Muscle layer of colon (tissue), 2 donors: ENCODE measurements at regions not wholly inside any gene's neighbourhood (a gene's known extent, or its start where the extent isn't known, plus 50 kb on each side); places are given as distances from the start of the nearest gene placed in this dataset.
"Not testable (repeated sequence)": the region's sequence is repeated elsewhere in the genome, so short reads cannot be mapped to it uniquely, and the experiment has no call there.

Source experiments
- H3K27ac ChIP-seq: one replicate; pipeline ENCODE4 v1.7.0; 2013; ENCODE audit warnings: low read depth, mild to moderate bottlenecking, low read length, moderate library complexity
- H3K27me3 ChIP-seq, 2 donors: one replicate each; pipeline ENCODE4 v1.7.0; 2013; ENCODE audit warnings: low read length in 2 of 2, mild to moderate bottlenecking in 2 of 2; ENCODE audit not compliant: insufficient read depth in 2 of 2, control insufficient read depth in 1 of 2
- H3K36me3 ChIP-seq: one replicate; pipeline ENCODE4 v1.7.0; 2013; ENCODE audit warnings: mild to moderate bottlenecking, low read length; ENCODE audit not compliant: insufficient read depth
- H3K4me1 ChIP-seq: one replicate; pipeline ENCODE4 v1.7.0; 2013; ENCODE audit warnings: mild to moderate bottlenecking, low read length; ENCODE audit not compliant: insufficient read depth
- H3K4me3 ChIP-seq, 2 donors: one replicate each; pipeline ENCODE4 v1.7.0; 2013; ENCODE audit warnings: low read length in 2 of 2, low read depth in 1 of 2, mild to moderate bottlenecking in 1 of 2, moderate library complexity in 1 of 2
- H3K9ac ChIP-seq: one replicate; pipeline ENCODE4 v1.7.0; 2013; ENCODE audit warnings: low read length
- H3K9me3 ChIP-seq: one replicate; pipeline ENCODE4 v1.7.0; 2013; ENCODE audit warnings: mild to moderate bottlenecking, low read length
- donor health status: abdominal sarcoma.
- donor health status: Adenocarcinoma of cecum.

GRCh38 chr2:15692551-15693377 is 101.1 kb downstream of the DDX1 start:
- H3K27ac ChIP-seq, result no peak overlapping the region
- no peak overlapping the region for H3K4me3 ChIP-seq
- no peaks in the 10 kb centered on the region for H3K9me3 ChIP-seq
- H3K4me1 ChIP-seq, result no peaks in the 10 kb centered on the region
- H3K9ac ChIP-seq, result no peak overlapping the region
- no peaks in the 10 kb centered on the region for H3K36me3 ChIP-seq
- H3K27me3 ChIP-seq, result no peaks in the 10 kb centered on the region

- no peak overlapping the region for H3K9ac ChIP-seq
- H3K36me3 ChIP-seq, result no peaks in the 10 kb centered on the region
- H3K27ac ChIP-seq, result no peak overlapping the region
- no peaks in the 10 kb centered on the region for H3K4me1 ChIP-seq
- H3K9me3 ChIP-seq, result no peaks in the 10 kb centered on the region
- H3K4me3 ChIP-seq, result no peak overlapping the region
- no peaks in the 10 kb centered on the region for H3K27me3 ChIP-seq
Observed at GRCh38 chr2:15693382-15693781, 101.7 kb downstream of the DDX1 start.

DNA sequence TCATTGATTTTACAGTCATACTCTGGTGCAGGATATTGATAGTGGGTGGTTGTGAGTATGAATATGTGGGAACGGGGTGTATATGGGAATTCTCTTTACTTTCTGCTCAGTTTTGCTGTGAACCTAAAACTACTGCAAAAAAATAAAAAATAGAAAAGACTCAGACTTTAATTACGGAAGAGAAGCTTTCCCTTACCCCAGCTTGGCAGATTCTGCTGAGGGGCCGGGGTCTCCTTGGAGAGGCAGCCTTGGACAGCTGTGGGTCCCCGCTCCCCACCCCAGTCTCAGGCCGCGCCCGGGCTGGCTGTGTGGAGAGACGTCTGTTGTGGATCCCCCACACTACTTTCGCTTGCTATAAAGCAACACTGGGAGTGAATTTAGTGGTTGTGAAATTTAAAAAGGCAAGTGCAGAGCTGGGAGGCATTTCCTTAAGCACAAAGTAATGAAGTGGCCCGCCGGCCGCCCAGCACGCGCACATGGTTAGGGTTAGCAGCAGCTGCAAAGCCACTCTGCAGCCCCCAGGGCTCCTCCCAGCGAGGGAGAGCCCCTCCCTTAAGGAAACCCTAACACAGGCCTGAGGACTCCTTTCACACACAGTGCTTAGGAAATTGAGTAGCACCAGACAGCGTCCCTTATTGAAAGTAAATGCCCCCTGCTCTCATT is 102.4 kb downstream of the DDX1 start:
- no peaks in the 10 kb centered on the region for H3K27me3 ChIP-seq
- no peak overlapping the region for H3K4me3 ChIP-seq
- no peak overlapping the region for H3K9ac ChIP-seq

GRCh38 chr2:15694589-15694986 is 102.9 kb downstream of the DDX1 start:
- no peaks in the 10 kb centered on the region for H3K27me3 ChIP-seq
- no peak overlapping the region for H3K4me3 ChIP-seq
- H3K9me3 ChIP-seq, result no peaks in the 10 kb centered on the region
- H3K27ac ChIP-seq, result no peak overlapping the region
- H3K36me3 ChIP-seq, result no peaks in the 10 kb centered on the region
- no peak overlapping the region for H3K9ac ChIP-seq
- no peaks in the 10 kb centered on the region for H3K4me1 ChIP-seq

More for the DNA sequence above, 102.4 kb downstream of the DDX1 start:
- no peak overlapping the region for H3K27ac ChIP-seq
- no peaks in the 10 kb centered on the region for H3K9me3 ChIP-seq
- no peaks in the 10 kb centered on the region for H3K4me1 ChIP-seq
- no peaks in the 10 kb centered on the region for H3K36me3 ChIP-seq

GRCh38 chr2:15695582-15696330 is 104.1 kb downstream of the DDX1 start:
- H3K9ac ChIP-seq, result no peak overlapping the region
- no peaks in the 10 kb centered on the region for H3K9me3 ChIP-seq
- no peak overlapping the region for H3K4me3 ChIP-seq
- H3K27ac ChIP-seq, result no peak overlapping the region
- no peaks in the 10 kb centered on the region for H3K4me1 ChIP-seq
- no peaks in the 10 kb centered on the region for H3K27me3 ChIP-seq
- no peaks in the 10 kb centered on the region for H3K36me3 ChIP-seq

DNA sequence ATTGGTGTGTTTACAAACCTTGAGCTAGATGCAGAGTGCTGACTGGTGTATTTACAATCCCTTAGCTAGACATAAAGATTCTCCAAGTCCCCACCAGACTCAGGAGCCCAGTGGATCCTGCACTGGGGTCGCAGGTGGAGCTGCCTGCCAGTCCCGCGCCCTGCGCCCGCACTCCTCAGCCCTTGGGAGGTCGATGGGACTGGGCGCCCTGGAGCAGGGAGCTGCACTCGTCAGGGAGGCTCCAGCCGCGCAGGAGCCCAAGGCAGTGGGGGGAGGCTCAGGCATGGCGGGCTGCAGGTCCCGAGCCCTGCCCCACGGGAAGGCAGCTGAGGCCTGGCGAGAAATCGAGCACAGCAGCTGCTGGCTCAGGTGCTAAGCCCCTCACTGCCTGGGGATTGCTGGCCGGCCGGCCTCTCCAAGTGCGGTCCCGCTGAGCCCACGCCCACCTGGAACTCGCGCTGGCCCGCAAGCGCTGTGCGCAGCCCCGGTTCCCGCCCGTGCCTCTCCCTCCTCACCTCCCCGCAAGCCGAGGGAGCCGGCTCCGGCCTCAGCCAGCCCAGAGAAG is 105.0 kb downstream of the DDX1 start:
- H3K4me3 ChIP-seq, H3K9me3 ChIP-seq, H3K36me3 ChIP-seq, H3K27me3 ChIP-seq, H3K9ac ChIP-seq, H3K27ac ChIP-seq, H3K4me1 ChIP-seq: not testable (repeated sequence)

- Histone ChIP-seq H3K9ac (no peak overlapping the region), H3K27me3 (no peaks in the 10 kb centered on the region), H3K27ac (no peak overlapping the region), H3K4me1 (peaks cover 4% of the 10 kb centered on the region), H3K4me3 (no peak overlapping the region), H3K36me3 (no peaks in the 10 kb centered on the region), H3K9me3 (no peaks in the 10 kb centered on the region)
Observed at GRCh38 chr2:15700131-15700530, 108.5 kb downstream of the DDX1 start.

- H3K4me1 ChIP-seq, result peaks cover 4% of the 10 kb centered on the region
- no peaks in the 10 kb centered on the region for H3K9me3 ChIP-seq
- no peaks in the 10 kb centered on the region for H3K27me3 ChIP-seq
- H3K4me3 ChIP-seq, result no peak overlapping the region
- no peak overlapping the region for H3K9ac ChIP-seq
- no peak overlapping the region for H3K27ac ChIP-seq
- H3K36me3 ChIP-seq, result no peaks in the 10 kb centered on the region
Observed at GRCh38 chr2:15700599-15701340, 109.1 kb downstream of the DDX1 start.

DNA sequence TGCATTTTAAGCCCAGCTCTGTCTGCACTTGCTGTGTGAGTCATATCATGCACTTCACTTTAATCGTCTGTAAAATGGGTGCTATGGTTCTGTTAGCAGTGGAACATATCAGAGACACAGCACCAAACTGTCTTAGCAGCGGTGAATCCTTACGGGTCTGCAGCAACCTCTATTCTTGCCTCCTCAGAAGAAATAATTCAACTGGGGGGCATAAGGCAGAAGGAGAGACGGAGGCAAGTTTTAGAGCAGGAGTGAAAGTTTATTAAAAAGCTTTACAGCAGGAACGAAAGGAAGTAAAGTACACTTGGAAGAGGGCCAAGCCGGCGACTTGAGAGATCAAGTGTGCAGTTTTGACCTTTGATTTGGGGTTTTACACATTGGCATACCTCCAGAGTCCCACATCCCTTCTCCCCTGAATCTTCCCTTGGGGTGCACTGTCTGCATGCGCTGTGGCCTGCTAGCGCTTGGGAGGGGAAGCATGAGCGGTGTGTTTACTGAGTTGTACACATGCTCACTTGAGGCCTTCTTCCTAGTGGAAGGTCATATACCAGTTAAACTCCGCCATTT is 109.8 kb downstream of the DDX1 start:
- H3K9me3 ChIP-seq, result no peaks in the 10 kb centered on the region
- no peaks in the 10 kb centered on the region for H3K36me3 ChIP-seq
- H3K4me1 ChIP-seq, result peaks cover 4% of the 10 kb centered on the region
- H3K9ac ChIP-seq, result no peak overlapping the region
- no peak overlapping the region for H3K4me3 ChIP-seq
- no peaks in the 10 kb centered on the region for H3K27me3 ChIP-seq
- no peak overlapping the region for H3K27ac ChIP-seq

GRCh38 chr2:15701991-15702390 is 110.3 kb downstream of the DDX1 start:
- Histone ChIP-seq H3K27me3 (no peaks in the 10 kb centered on the region), H3K9me3 (no peaks in the 10 kb centered on the region), H3K36me3 (no peaks in the 10 kb centered on the region), H3K4me3 (no peak overlapping the region), H3K27ac (no peak overlapping the region), H3K4me1 (peaks cover 4% of the 10 kb centered on the region), H3K9ac (no peak overlapping the region)
